Ishikawa (cell line): ENCODE measurements at regions not wholly inside any gene's neighbourhood (a gene's known extent, or its start where the extent isn't known, plus 50 kb on each side); places are given as distances from the start of the nearest gene placed in this dataset.

ENCODE experiments used
- CEBPB ChIP-seq: IDR thresholded peaks from 2 replicates; pipeline ENCODE4 v1.6.1; 2012
- CREB1 ChIP-seq: IDR thresholded peaks from 2 replicates; pipeline ENCODE4 v1.6.1; 2012; ENCODE audit warnings: low read depth
- EGR1 ChIP-seq: IDR thresholded peaks from 2 replicates; pipeline ENCODE4 v1.6.1; 2012
- EP300 ChIP-seq: IDR thresholded peaks from 2 replicates; pipeline ENCODE4 v1.6.1; 2012; ENCODE audit warnings: borderline replicate concordance
- FOXM1 ChIP-seq: IDR thresholded peaks from 2 replicates; pipeline ENCODE4 v1.6.1; 2012; ENCODE audit warnings: low read depth, borderline replicate concordance
- NFIC ChIP-seq: IDR thresholded peaks from 2 replicates; pipeline ENCODE4 v1.6.1; 2012
- RAD21 ChIP-seq: IDR thresholded peaks from 2 replicates; pipeline ENCODE4 v1.6.1; 2012; ENCODE audit warnings: low read depth
- REST ChIP-seq: IDR thresholded peaks from 2 replicates; pipeline ENCODE4 v1.6.1; 2012; ENCODE audit warnings: low read depth, mild to moderate bottlenecking
- TAF1 ChIP-seq: IDR thresholded peaks from 2 replicates; pipeline ENCODE4 v1.6.1; 2012; ENCODE audit warnings: low read depth, mild to moderate bottlenecking
- TCF12 ChIP-seq: IDR thresholded peaks from 2 replicates; pipeline ENCODE4 v1.6.1; 2012; ENCODE audit warnings: low read depth
- TEAD4 ChIP-seq: IDR thresholded peaks from 2 replicates; pipeline ENCODE4 v1.6.1; 2012
- USF1 ChIP-seq: IDR thresholded peaks from 2 replicates; pipeline ENCODE4 v1.6.1; 2012
- YY1 ChIP-seq: IDR thresholded peaks from 2 replicates; pipeline ENCODE4 v1.6.1; 2012; ENCODE audit warnings: low read depth
- ZBTB7A ChIP-seq: IDR thresholded peaks from 2 replicates; pipeline ENCODE4 v1.6.1; 2012; ENCODE audit warnings: low read depth
- TF ChIP-seq, protein P1 (sequence below): IDR thresholded peaks from 2 replicates; pipeline ENCODE4 v1.6.1; 2012

- no peak for TF ChIP-seq CEBPB
These were observed 482.3 kb upstream of the KLHL29 start for GRCh38 chr2:22902662-22903165.

DNA sequence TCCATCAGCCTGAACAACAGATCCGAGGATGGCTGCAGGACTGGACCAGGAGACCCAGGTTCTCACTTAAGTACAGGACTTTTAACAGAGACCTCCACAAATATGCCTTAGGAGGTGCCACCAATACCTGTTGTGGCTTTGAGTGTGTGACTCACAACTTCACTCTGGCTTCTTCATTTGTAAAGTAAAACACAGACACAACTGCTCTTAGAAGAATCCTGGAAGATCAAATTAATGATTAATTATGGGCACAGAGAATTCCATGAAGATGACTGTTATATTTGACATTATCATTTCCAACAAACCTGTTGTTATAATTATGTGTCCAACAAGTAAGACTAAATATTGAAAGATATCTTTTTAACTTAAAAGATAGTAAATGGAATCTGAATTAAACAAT is 481.4 kb upstream of the KLHL29 start:
- no peak for TF ChIP-seq TAF1
- no peak for TF ChIP-seq NFIC
- no peak for TF ChIP-seq REST
- no peak for TF ChIP-seq TEAD4
- no peak for TF ChIP-seq EGR1
- no peak for TF ChIP-seq RAD21
- no peak for TF ChIP-seq TCF12
- no peak for TF ChIP-seq ZBTB7A
- TF ChIP-seq CREB1, result no peak
- no peak for TF ChIP-seq FOXM1
- no peak for TF ChIP-seq CEBPB
- no peak for TF ChIP-seq EP300
- TF ChIP-seq, protein P1, sequence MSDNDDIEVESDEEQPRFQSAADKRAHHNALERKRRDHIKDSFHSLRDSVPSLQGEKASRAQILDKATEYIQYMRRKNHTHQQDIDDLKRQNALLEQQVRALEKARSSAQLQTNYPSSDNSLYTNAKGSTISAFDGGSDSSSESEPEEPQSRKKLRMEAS, result no peak
- TF ChIP-seq USF1, result no peak
- TF ChIP-seq YY1, result no peak

GRCh38 chr2:22904126-22904684 is 480.8 kb upstream of the KLHL29 start:
- TF ChIP-seq FOXM1, result no peak
- no peak for TF ChIP-seq EP300
- TF ChIP-seq ZBTB7A, result no peak
- no peak for TF ChIP-seq TAF1
- TF ChIP-seq YY1, result no peak
- TF ChIP-seq REST, result no peak

- TF ChIP-seq CREB1 (no peak), RAD21 (no peak), FOXM1 (no peak), NFIC (no peak), TEAD4 (no peak), TAF1 (no peak), EGR1 (no peak), REST (no peak), USF1 (no peak), CEBPB (no peak), EP300 (no peak), YY1 (no peak), ZBTB7A (no peak), TCF12 (no peak)
- TF ChIP-seq, protein P1, result no peak
These were observed 477.6 kb upstream of the KLHL29 start for GRCh38 chr2:22907330-22907729.

- TF ChIP-seq EP300 (no peak), EGR1 (no peak), CREB1 (no peak), TEAD4 (no peak), CEBPB (no peak), FOXM1 (no peak), RAD21 (no peak), REST (no peak), USF1 (no peak), NFIC (no peak), TAF1 (no peak), YY1 (no peak), TCF12 (no peak)
- TF ChIP-seq, protein P1, result no peak
These were observed 472.6 kb upstream of the KLHL29 start for GRCh38 chr2:22912398-22912797.
